ENCODE measurements at regions not wholly inside any gene's neighbourhood (a gene's known extent, or its start where the extent isn't known, plus 50 kb on each side); places are given as distances from the start of the nearest gene placed in this dataset.

GRCh38 chr9:25613709-25614108, 64.5 kb downstream of the TUSC1 start:
- no peak for DNase-seq

GRCh38 chr9:25603106-25603505, 75.1 kb downstream of the TUSC1 start:
- no peak for DNase-seq

DNA sequence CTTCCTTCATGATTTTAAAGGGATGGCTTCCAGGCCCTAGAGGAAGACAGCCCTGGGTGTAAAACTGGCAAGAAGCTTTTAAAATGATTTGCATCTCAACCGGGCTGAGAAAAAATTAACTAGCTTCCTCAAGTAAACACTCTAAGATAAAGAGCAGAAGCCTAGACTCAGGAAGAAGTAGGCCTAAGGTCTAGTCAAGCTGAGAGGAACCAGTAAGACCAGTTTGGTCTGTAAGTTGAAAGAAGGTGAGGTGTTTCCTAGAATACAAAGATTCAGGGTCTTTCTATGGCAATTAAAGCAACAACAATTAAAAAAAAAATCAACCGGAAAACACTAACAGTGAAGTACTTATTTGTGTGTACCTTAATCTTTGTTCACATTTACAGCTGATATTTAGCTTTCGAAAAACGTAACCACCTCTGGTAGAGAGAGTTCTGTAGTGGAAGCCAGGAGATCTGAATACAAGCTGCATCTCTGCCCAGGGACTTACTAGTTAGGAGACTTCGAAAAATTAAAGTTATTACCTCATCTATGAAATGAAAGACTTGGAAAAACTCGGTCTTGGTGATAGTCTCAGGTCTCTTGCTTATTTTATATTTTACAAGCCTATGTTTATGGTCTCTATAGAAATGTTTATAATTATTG, 75.7 kb downstream of the TUSC1 start:
- no peak for DNase-seq

- DNase-seq: no peak
Measured at GRCh38 chr9:25600501-25600900, 77.7 kb downstream of the TUSC1 start.

GRCh38 chr9:25584611-25585010, 93.6 kb downstream of the TUSC1 start:
- no peak for DNase-seq

- DNase-seq: no peak
Measured at GRCh38 chr9:25573281-25573680, 105.0 kb downstream of the TUSC1 start.

GRCh38 chr9:25571491-25571890, 106.8 kb downstream of the TUSC1 start:
- DNase-seq: no peak

GRCh38 chr9:25570802-25571201, 107.4 kb downstream of the TUSC1 start:
- DNase-seq: no peak

- DNase-seq: no peak
Measured at GRCh38 chr9:25562101-25562500, 116.1 kb downstream of the TUSC1 start.

DNA sequence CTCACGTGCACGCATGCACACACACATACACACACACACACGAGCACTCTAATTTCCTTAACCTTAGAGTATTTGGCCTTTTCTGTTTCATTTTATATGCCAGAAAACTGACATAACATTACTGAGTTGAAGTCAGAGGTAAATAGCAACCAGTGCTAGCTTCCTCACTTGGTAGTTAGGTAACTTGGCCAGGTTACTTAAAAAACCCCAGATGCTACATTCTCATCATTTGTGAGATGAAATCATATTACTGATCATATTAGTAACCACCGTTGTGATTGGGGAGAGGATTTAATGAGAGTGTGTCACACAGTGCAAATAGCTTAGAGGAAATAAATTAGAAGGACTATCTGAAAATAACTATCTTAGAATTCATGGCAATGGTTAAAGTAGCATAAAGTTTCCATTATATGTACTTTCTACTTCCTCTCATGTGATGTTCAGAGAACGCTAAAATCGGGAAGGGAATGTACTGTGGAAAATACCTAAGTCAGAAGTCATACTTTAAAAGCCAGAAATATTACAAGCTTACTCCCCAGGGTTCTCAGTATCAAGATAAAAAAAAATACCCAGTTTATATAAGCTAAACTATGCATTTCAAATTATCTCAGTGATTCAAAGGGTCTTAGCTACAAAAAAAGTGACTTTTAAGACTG, 120.5 kb downstream of the TUSC1 start:
- no peak for DNase-seq

DNA sequence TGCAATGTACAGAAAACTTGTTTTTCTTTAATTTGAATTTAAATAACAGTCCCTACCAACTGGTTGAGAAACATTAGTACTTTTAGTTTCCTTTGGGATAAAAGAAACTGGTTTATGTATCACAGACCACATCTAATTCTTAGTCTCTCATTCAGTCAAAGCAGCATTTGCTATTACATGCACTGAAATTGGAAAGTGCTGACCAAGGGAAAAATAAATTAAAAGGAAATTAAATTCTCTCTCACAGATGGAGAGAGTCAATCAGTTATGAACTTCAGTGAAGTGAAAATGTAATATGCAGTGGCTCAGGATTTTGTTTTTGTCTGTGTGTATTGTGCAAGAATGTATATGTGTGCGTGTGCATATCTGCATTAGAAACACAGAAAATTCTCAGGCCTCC, 121.7 kb downstream of the TUSC1 start:
- DNase-seq: no peak

DNA sequence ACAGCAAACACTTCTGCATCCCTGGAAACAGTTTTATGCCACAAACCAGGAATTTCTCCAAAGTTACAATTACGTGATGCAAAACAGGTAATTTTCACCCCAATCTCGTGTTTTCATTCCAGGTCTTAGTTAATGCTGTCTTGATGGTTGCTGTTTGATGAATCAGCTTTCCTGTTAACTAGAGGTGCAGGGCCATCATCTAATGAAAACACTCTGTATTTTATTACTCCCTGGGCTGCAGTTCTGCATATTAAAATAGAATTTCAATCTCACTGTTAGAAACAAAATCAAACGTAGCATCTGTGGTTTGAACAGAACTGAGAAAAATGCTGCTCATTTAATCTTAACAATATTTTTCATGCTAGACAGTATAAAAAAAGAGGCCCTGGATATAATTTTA, 129.4 kb downstream of the TUSC1 start:
- no peak for DNase-seq

DNA sequence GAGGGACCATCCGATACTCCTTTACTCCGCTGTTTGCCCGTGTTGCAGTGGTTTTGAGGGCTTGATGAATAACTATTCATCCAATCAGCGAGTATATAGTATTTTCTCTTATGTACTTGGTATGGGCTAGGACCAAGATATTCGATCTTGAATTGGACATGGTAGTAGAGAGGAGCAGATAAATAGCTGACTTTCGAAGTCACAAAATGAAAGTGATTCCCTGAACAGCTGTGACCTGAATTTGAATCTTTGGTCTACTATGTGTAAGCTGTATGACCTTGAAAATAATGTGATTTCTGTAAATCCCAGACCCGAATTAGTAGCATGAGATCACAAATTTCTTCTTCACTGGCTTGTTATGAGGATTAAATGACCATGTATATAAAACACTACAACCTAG, 134.4 kb downstream of the TUSC1 start:
- DNase-seq: no peak

DNA sequence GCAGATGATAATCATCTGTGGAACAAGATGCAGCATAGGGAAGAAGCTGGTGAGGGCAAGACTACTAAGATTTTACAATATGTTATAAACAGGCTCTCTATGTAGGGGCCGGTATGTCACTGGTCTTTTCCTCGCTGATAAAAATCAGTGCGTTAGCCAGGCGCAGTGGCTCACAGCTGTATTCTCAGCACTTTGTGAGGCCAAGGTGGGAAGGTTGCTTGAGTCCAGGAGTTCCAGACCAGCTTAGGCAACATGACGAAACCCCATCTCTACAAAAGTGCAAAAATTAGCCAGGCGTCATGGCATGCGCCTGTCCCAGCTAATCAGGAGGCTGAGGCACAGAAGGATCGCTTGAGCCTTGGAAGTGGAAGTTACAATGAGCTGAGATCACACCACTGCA, 135.9 kb downstream of the TUSC1 start:
- no peak for DNase-seq

GRCh38 chr9:25537808-25538207, 140.4 kb downstream of the TUSC1 start:
- no peak for DNase-seq

- DNase-seq: no peak
Measured at GRCh38 chr9:25519286-25519685, 159.0 kb downstream of the TUSC1 start.

DNA sequence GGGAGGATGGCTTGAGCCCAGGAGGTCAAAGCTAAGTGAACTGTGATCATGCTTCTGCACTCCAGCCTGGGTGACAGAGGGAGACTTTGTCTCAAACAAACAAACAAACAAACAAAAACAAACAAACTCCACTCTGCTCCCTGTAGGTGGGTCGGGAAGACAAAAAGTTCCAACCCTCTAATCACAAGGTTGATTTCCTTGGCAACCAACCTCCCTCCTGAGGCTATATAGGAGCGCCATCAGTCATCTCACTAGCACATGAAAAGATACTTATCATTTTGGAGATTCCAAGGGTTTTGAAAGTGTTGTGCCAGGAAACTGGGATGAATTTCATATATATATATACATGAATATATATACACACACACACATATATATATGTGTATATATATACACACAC, 160.5 kb downstream of the TUSC1 start:
- DNase-seq: no peak

- no peak for DNase-seq
Measured at GRCh38 chr9:25513509-25514033, 164.7 kb downstream of the TUSC1 start.

- DNase-seq: no peak
Measured at GRCh38 chr9:25505644-25506043, 172.6 kb downstream of the TUSC1 start.

GRCh38 chr9:25481372-25481771, 196.9 kb downstream of the TUSC1 start:
- no peak for DNase-seq

DNA sequence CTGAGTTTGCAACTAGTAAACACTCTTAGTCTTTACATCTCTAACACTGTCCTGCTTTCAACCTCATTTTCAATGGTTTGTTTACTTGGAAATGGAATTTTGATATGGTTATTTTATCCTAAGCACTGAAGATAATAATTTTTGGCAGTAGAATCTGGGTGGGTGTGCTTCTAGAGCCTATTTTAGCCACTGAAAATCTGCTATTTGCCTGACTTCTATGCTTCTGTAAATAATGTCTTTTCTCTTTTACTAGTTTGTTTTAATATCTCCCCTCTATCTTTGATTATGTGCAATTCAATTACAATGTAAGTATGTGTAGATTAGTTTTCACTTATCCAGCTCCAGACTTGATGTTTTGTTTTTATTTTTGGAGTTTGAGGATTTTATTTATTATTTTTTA, 197.5 kb downstream of the TUSC1 start:
- DNase-seq: no peak

DNA sequence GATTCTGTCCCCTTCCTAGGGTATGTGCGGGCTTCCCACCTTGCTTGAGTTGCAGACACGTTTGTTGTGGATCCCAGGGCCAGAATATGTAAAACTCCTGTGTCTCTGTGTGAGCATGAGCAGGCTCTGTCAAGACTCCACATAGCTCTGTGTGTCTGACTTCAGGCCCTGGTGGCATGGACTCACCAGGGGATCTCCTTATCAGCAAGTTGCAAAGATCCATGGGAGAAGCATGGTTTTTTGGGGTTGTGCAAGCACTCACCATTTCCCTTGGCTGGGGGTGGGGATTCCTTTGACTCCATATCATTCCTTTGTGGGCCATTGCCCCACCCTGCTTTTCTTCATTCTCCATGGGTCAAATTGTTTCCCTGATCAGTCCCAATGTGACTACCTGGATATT, 205.6 kb downstream of the TUSC1 start:
- no peak for DNase-seq

GRCh38 chr9:25472085-25472607, 206.1 kb downstream of the TUSC1 start:
- DNase-seq: no peak

DNA sequence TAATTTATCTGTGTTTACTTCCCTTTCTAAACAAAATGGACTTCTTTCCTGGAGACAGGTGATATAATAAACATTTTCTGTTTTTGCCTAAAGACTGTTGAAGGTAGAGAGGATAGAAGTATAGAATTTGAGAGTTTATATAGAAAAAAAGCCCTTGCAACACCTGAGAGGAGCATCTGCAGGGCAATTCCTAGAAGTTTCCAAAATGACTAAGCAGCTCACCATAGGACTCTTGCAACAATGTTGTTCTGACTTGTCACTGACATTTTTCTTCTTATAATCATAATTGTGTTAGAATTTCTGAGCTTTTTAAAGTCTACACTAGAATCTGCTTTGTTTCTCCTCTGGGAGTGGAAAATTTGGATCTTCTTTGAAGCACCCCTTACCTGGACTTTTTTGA, 216.8 kb downstream of the TUSC1 start:
- DNase-seq: no peak

- no peak for DNase-seq
Measured at GRCh38 chr9:25453875-25454274, 224.4 kb downstream of the TUSC1 start.
